HG02840 (cell line): ENCODE measurements at regions not wholly inside any gene's neighbourhood (a gene's known extent, or its start where the extent isn't known, plus 50 kb on each side); places are given as distances from the start of the nearest gene placed in this dataset.

Source experiments
- ATAC-seq: cut with Tn5 transposase; IDR thresholded peaks from one replicate; pipeline ENCODE4 v1.9.1; 2021; ENCODE audit warnings: mild to moderate bottlenecking, moderate library complexity, moderate number of reproducible peaks; ENCODE audit not compliant: unreplicated experiment, low FRiP score

GRCh38 chr9:16128003-16128402 is 575.2 kb downstream of the CCDC171 start:
- ATAC-seq, result no peak

GRCh38 chr9:16131264-16131663 is 578.4 kb downstream of the CCDC171 start:
- ATAC-seq, result no peak

GRCh38 chr9:16132513-16132912 is 579.7 kb downstream of the CCDC171 start:
- ATAC-seq, result no peak

GRCh38 chr9:16133032-16133431 is 580.2 kb downstream of the CCDC171 start:
- no peak for ATAC-seq

- no peak for ATAC-seq
Measured at GRCh38 chr9:16133556-16134227, 580.8 kb downstream of the CCDC171 start.

GRCh38 chr9:16134351-16134750 is 581.5 kb downstream of the CCDC171 start:
- ATAC-seq, result no peak

GRCh38 chr9:16135968-16136367 is 583.1 kb downstream of the CCDC171 start:
- ATAC-seq, result no peak

- ATAC-seq, result no peak
Measured at GRCh38 chr9:16136451-16136850, 583.6 kb downstream of the CCDC171 start.

GRCh38 chr9:16136961-16137360 is 584.1 kb downstream of the CCDC171 start:
- no peak for ATAC-seq

- ATAC-seq, result no peak
Measured at GRCh38 chr9:16138561-16139491, 586.0 kb downstream of the CCDC171 start.

- no peak for ATAC-seq
Measured at GRCh38 chr9:16139774-16140173, 586.9 kb downstream of the CCDC171 start.

GRCh38 chr9:16143310-16143709 is 590.5 kb downstream of the CCDC171 start:
- ATAC-seq, result no peak

GRCh38 chr9:16143947-16144890 is 591.4 kb downstream of the CCDC171 start:
- ATAC-seq, result no peak

- ATAC-seq, result no peak
Measured at GRCh38 chr9:16145196-16145950, 592.5 kb downstream of the CCDC171 start.

- ATAC-seq, result no peak
Measured at GRCh38 chr9:16147726-16148125, 594.9 kb downstream of the CCDC171 start.

GRCh38 chr9:16150501-16150900 is 597.7 kb downstream of the CCDC171 start:
- no peak for ATAC-seq

- ATAC-seq, result no peak
Measured at GRCh38 chr9:16150938-16151650, 598.3 kb downstream of the CCDC171 start.

- ATAC-seq, result no peak
Measured at GRCh38 chr9:16152276-16153101, 599.6 kb downstream of the CCDC171 start.
